Effector memory CD8-positive, alpha-beta T cell (primary cell): ENCODE measurements at regions not wholly inside any gene's neighbourhood (a gene's known extent, or its start where the extent isn't known, plus 50 kb on each side); places are given as distances from the start of the nearest gene placed in this dataset.

Experiments used
- ATAC-seq: fragments of 150-1000 bp; cut with Tn5 transposase; replicated peaks from 2 replicates; pipeline ENCODE4 v1.10.0; 2021; ENCODE audit warnings: mild to moderate bottlenecking, moderate library complexity
- DNase-seq, 3 experiments: peaks; one replicate each; pipeline ENCODE4 v3.0.0; 2021
- H3K27ac Mint-ChIP-seq, 2 donors: one replicate each; pipeline ENCODE4 v1.8.0; 2022; ENCODE audit warnings: mild to moderate bottlenecking in 2 of 2, mixed read lengths in 2 of 2, moderate library complexity in 2 of 2
- H3K27me3 Mint-ChIP-seq, 2 donors: one replicate each; pipeline ENCODE4 v1.8.0; 2022; ENCODE audit warnings: mixed read lengths in 2 of 2
- H3K36me3 Mint-ChIP-seq: one replicate; pipeline ENCODE4 v1.8.0; 2022; ENCODE audit warnings: mild to moderate bottlenecking, moderate library complexity, mixed read lengths; ENCODE audit not compliant: insufficient read depth
- H3K4me1 Mint-ChIP-seq, 2 donors: one replicate each; pipeline ENCODE4 v1.8.0; 2022; ENCODE audit warnings: low read depth in 2 of 2, mixed read lengths in 2 of 2
- H3K4me3 Mint-ChIP-seq, 2 donors: one replicate each; pipeline ENCODE4 v1.8.0; 2022; ENCODE audit warnings: mild to moderate bottlenecking in 2 of 2, mixed read lengths in 2 of 2, moderate library complexity in 2 of 2
- H3K9me3 Mint-ChIP-seq, 2 donors: one replicate each; pipeline ENCODE4 v1.8.0; 2022; ENCODE audit warnings: mixed read lengths in 2 of 2

- Mint-ChIP-seq H3K27ac (no peak overlapping the region), H3K4me1 (no peaks in the 10 kb centered on the region), H3K27me3 (peaks cover 42 to 55% of the 10 kb centered on the region in 2 donors), H3K9me3 (no peaks in the 10 kb centered on the region), H3K36me3 (no peaks in the 10 kb centered on the region), H3K4me3 (no peak overlapping the region)
- ATAC-seq (no peak), DNase-seq (no peak)
Measured at GRCh38 chrX:15930585-15930984, 76.0 kb upstream of the AP1S2 start.

DNA sequence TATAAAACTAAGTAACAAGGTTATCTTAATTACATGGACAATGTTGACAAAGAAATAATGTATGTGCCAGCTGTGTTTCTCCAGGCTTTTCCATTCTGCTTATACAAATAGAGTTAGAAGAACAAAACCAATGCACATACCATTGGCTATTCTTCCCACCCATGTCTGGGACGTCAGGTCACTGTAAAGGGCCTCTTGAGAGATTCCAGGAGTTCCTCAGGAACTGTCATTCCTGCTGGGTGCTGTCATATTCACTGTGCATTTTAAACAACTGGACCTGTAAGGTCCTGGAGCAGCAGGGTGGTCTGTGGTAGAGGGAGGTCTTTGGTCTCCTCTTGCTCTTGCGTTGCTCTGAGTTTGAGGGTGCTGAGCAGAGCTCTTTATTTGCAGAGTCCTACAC is 74.6 kb upstream of the AP1S2 start:
- H3K4me1 Mint-ChIP-seq, result no peaks in the 10 kb centered on the region
- H3K27me3 Mint-ChIP-seq, result peaks cover 53 to 62% of the 10 kb centered on the region in 2 donors
- no peak overlapping the region for H3K4me3 Mint-ChIP-seq
- no peaks in the 10 kb centered on the region for H3K36me3 Mint-ChIP-seq
- DNase-seq, result no peak
- no peaks in the 10 kb centered on the region for H3K9me3 Mint-ChIP-seq
- no peak for ATAC-seq
- H3K27ac Mint-ChIP-seq, result no peak overlapping the region

GRCh38 chrX:15926622-15927021 is 72.0 kb upstream of the AP1S2 start:
- DNase-seq, result no peak
- Mint-ChIP-seq H3K27me3 (peaks cover 48 to 50% of the 10 kb centered on the region in 2 donors), H3K36me3 (no peaks in the 10 kb centered on the region), H3K4me1 (no peaks in the 10 kb centered on the region), H3K9me3 (no peaks in the 10 kb centered on the region), H3K27ac (no peak overlapping the region), H3K4me3 (no peak overlapping the region)
- no peak for ATAC-seq

GRCh38 chrX:15918003-15918402 is 63.4 kb upstream of the AP1S2 start:
- no peak overlapping the region for H3K27ac Mint-ChIP-seq

GRCh38 chrX:15916704-15917084 is 62.1 kb upstream of the AP1S2 start:
- Mint-ChIP-seq H3K4me3 (no peak overlapping the region), H3K9me3 (no peaks in the 10 kb centered on the region), H3K27me3 (peaks cover 0 to 17% of the 10 kb centered on the region in 2 donors), H3K36me3 (no peaks in the 10 kb centered on the region), H3K4me1 (no peaks in the 10 kb centered on the region), H3K27ac (no peak overlapping the region)
- no peak for DNase-seq
- ATAC-seq, result no peak

More at GRCh38 chrX:15918003-15918402, 63.4 kb upstream of the AP1S2 start:
- H3K27me3 Mint-ChIP-seq, result peaks cover 0 to 17% of the 10 kb centered on the region in 2 donors
- H3K9me3 Mint-ChIP-seq, result no peaks in the 10 kb centered on the region
- DNase-seq (no peak), ATAC-seq (no peak)
- H3K4me1 Mint-ChIP-seq, result no peaks in the 10 kb centered on the region
- no peak overlapping the region for H3K4me3 Mint-ChIP-seq
- no peaks in the 10 kb centered on the region for H3K36me3 Mint-ChIP-seq

GRCh38 chrX:15915959-15916703 is 61.5 kb upstream of the AP1S2 start:
- peaks cover 0 to 17% of the 10 kb centered on the region in 2 donors for H3K27me3 Mint-ChIP-seq
- H3K36me3 Mint-ChIP-seq, result no peaks in the 10 kb centered on the region
- no peak for DNase-seq
- no peak for ATAC-seq
- no peak overlapping the region for H3K27ac Mint-ChIP-seq
- H3K4me1 Mint-ChIP-seq, result no peaks in the 10 kb centered on the region
- no peak overlapping the region for H3K4me3 Mint-ChIP-seq
- no peaks in the 10 kb centered on the region for H3K9me3 Mint-ChIP-seq

DNA sequence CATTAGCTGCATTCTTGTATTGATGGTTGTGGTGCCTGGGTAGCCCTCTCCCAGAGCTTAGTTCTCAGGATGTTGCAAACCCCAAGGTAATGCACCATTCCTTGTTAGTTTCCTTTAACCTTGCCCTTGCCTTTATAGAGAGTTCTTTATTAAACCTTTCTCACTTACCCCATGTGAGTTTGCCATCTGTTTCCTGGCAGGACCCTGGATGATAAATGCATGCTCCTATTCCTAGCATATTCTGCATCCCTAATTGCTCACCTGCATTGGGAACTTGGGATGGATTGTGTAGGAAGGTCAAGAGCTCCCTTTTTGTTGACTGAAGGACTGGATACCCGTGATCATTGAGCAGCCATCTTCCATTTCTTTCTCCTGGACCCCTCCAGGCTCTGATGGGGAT is 59.9 kb upstream of the AP1S2 start:
- H3K4me3 Mint-ChIP-seq, result no peak overlapping the region
- DNase-seq (no peak), ATAC-seq (no peak)
- H3K27ac Mint-ChIP-seq, result no peak overlapping the region
- H3K9me3 Mint-ChIP-seq, result no peaks in the 10 kb centered on the region
- peaks cover 0 to 17% of the 10 kb centered on the region in 2 donors for H3K27me3 Mint-ChIP-seq
- H3K4me1 Mint-ChIP-seq, result no peaks in the 10 kb centered on the region
- H3K36me3 Mint-ChIP-seq, result no peaks in the 10 kb centered on the region

DNA sequence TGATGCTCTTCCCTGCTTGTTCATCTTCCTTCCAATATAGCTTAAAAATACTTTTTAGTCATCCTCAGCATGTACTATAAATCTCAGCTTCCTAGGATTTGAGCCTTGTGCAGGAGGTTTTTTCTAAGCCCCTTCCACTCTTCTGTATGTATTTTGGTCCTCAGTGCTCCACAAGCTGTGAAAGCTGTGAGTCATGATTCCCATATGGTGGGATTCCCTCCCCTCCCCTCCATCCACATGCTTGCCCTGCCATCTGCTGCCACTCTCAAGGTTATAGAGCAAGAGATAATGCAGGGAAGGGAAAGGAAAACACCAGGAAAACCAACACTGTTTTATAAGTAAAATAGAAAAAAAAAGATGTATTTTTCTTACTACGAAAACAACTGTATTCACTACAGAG is 58.5 kb upstream of the AP1S2 start:
- Mint-ChIP-seq H3K27me3 (peaks cover 0 to 17% of the 10 kb centered on the region in 2 donors), H3K4me3 (no peak overlapping the region), H3K9me3 (no peaks in the 10 kb centered on the region), H3K4me1 (no peaks in the 10 kb centered on the region), H3K27ac (no peak overlapping the region), H3K36me3 (no peaks in the 10 kb centered on the region)
- ATAC-seq, result no peak
- no peak for DNase-seq

DNA sequence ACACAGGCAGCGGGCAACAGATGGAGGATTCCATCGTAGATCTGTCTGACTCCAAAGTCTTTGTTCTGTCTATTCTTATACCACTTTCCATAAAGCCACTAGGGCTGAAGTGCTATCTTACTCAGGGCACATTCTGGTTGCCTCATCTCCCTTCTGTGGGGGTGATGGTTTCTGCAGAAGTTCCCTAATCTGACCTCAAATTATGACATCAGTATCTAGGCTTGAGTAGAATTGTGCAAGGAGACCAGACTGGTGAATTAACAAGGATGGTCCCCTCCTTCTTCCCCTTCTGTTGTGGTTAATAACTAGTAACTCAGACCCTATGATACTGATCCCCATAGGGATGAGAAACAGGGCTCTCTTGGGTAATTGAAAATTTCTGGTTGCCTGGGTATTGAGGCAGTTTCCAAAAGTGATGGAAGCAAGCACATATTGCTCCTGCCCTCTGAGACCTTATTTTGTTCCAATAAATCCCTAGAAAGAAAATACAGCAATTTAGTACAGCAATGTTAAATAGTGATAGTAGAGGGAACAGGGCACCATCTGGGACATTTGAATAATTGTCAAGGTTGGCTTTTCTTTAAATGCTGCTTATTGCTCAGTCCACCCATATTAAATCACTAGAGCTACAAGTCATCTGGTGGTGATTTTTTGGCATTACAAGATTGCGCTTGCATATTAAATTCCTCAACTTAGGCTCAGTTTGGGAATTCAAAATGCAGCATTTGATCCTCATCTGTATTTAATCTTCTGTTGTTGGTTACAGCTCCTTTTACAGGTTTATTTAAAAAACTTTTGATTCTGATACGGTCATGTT is 57.3 kb upstream of the AP1S2 start:
- H3K27me3 Mint-ChIP-seq, result peaks cover 0 to 17% of the 10 kb centered on the region in 2 donors
- H3K4me3 Mint-ChIP-seq, result no peak overlapping the region
- no peaks in the 10 kb centered on the region for H3K9me3 Mint-ChIP-seq
- ATAC-seq (peak; percentile 19), DNase-seq (no peak)
- no peaks in the 10 kb centered on the region for H3K36me3 Mint-ChIP-seq
- H3K4me1 Mint-ChIP-seq, result no peaks in the 10 kb centered on the region
- H3K27ac Mint-ChIP-seq, result no peak overlapping the region

DNA sequence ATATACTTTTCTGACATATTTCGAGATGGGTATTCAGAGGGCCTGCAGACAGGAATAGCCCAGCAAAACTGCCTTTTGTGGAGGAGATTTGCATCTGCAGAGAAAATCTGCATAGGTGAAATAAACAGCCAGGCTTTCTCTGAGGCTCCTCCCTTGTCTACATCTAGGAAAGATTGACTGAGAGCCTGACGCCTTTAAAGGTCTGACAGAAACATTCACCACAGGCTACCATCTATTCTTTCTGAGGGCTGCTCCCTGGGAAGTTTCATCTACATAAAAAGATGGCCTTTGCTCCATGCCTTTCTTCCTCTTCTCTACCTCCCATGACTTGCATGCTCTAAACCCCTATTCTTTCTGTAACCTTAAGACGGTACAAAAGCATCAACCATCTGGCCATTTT is 55.0 kb upstream of the AP1S2 start:
- Mint-ChIP-seq H3K4me1 (no peaks in the 10 kb centered on the region), H3K27me3 (peaks cover 0 to 17% of the 10 kb centered on the region in 2 donors), H3K4me3 (no peak overlapping the region), H3K27ac (no peak overlapping the region), H3K36me3 (no peaks in the 10 kb centered on the region), H3K9me3 (no peaks in the 10 kb centered on the region)
- no peak for ATAC-seq
- no peak for DNase-seq

DNA sequence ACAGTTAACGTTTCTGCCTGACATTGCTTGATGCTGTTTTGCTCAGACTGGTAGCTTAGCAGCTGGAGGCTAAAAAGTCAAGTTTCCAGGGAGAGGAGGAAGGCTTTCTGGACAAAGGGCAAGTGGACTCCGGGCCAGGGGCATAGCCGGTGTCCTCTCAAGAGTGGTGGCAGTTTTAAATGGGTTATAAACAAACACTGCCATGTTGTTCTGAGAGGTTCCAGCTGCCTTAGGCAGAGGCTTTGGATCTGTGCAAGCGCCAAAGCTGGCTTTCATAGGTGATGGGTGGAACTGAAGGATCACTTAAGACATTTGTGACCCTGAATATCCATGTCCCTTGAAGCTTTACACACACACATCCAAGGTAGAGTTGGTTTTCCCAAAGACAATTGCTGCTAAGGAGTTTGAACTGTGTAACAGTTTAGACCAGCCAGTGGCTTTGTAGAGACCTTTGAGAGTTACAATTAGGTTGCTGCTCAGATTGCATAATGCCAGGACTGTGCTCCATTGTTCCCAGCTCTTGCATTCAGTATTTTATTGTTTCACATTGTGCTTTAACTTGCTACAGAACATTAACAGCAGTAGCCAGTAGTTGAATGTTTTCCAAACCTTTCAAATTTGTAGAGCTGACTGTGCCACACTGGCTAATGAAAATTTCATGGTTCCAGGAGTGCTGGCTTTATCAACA is 54.1 kb upstream of the AP1S2 start:
- no peak overlapping the region for H3K27ac Mint-ChIP-seq

DNA sequence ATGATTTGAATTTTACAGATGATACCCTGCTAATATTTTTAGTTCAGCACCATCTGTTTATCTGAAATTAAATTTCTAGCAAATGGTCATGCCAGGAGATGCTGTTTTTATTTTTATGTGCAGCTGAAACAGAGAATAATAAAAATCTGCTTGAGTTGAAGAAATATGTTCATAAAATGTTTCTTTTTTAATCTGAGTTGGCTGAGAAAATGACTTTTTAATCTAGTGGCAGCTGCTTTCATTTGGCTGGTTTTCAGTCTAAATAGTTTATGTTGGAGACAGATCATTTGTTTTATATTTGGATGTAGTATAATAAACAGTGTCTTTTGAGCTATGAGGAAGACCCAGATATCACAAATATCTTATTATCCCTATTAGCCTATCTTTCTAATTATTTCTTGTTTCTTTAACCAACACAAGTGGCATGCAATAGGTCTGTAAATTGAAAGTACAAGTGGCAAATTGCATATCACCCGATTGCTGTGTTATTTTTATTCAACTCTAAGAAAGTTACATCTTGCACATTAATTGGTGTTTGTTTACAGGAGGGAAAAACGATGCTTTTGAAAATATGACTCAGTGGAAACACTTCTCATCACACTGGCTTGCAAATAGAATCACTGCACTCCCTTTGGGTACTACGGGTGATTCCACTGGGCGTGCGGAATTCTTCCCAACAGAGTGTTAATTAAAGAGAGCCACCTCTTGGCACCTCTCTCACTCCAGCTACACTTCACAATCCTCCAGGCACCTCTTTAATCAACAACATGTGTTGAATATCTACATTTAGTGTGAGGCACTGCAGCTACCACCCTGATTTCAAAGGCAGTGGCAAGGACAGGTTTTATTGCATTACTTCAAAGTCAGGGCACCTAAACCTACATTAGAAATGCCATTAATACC is 51.7 kb upstream of the AP1S2 start:
- Mint-ChIP-seq H3K9me3 (no peaks in the 10 kb centered on the region), H3K36me3 (no peaks in the 10 kb centered on the region), H3K4me3 (no peak overlapping the region), H3K27me3 (peaks cover 0 to 6% of the 10 kb centered on the region in 2 donors), H3K27ac (no peak overlapping the region), H3K4me1 (no peaks in the 10 kb centered on the region)
- no peak for DNase-seq
- no peak for ATAC-seq

More for the DNA sequence above, 54.1 kb upstream of the AP1S2 start:
- Mint-ChIP-seq H3K36me3 (no peaks in the 10 kb centered on the region), H3K27me3 (peaks cover 0 to 8% of the 10 kb centered on the region in 2 donors), H3K4me1 (no peaks in the 10 kb centered on the region), H3K9me3 (no peaks in the 10 kb centered on the region), H3K4me3 (no peak overlapping the region)
- no peak for DNase-seq
- no peak for ATAC-seq
